Effector memory CD8-positive, alpha-beta T cell (primary cell): ENCODE measurements at regions not wholly inside any gene's neighbourhood (a gene's known extent, or its start where the extent isn't known, plus 50 kb on each side); places are given as distances from the start of the nearest gene placed in this dataset.

ENCODE experiments used
- ATAC-seq: fragments of 150-1000 bp; cut with Tn5 transposase; replicated peaks from 2 replicates; pipeline ENCODE4 v1.10.0; 2021; ENCODE audit warnings: mild to moderate bottlenecking, moderate library complexity
- DNase-seq, 3 experiments: peaks; one replicate each; pipeline ENCODE4 v3.0.0; 2021
- H3K27ac Mint-ChIP-seq, 2 donors: one replicate each; pipeline ENCODE4 v1.8.0; 2022; ENCODE audit warnings: mild to moderate bottlenecking in 2 of 2, mixed read lengths in 2 of 2, moderate library complexity in 2 of 2
- H3K27me3 Mint-ChIP-seq, 2 donors: one replicate each; pipeline ENCODE4 v1.8.0; 2022; ENCODE audit warnings: mixed read lengths in 2 of 2
- H3K36me3 Mint-ChIP-seq: one replicate; pipeline ENCODE4 v1.8.0; 2022; ENCODE audit warnings: mild to moderate bottlenecking, moderate library complexity, mixed read lengths; ENCODE audit not compliant: insufficient read depth
- H3K4me1 Mint-ChIP-seq, 2 donors: one replicate each; pipeline ENCODE4 v1.8.0; 2022; ENCODE audit warnings: low read depth in 2 of 2, mixed read lengths in 2 of 2
- H3K4me3 Mint-ChIP-seq, 2 donors: one replicate each; pipeline ENCODE4 v1.8.0; 2022; ENCODE audit warnings: mild to moderate bottlenecking in 2 of 2, mixed read lengths in 2 of 2, moderate library complexity in 2 of 2
- H3K9me3 Mint-ChIP-seq, 2 donors: one replicate each; pipeline ENCODE4 v1.8.0; 2022; ENCODE audit warnings: mixed read lengths in 2 of 2

- DNase-seq (no peak), ATAC-seq (no peak)
- H3K4me1 Mint-ChIP-seq = no peaks in the 10 kb centered on the region
- no peaks in the 10 kb centered on the region for H3K9me3 Mint-ChIP-seq
- H3K27ac Mint-ChIP-seq = no peak overlapping the region
- no peak overlapping the region for H3K4me3 Mint-ChIP-seq
- no peaks in the 10 kb centered on the region for H3K36me3 Mint-ChIP-seq
- H3K27me3 Mint-ChIP-seq = peaks cover 0 to 5% of the 10 kb centered on the region in 2 donors
Measured at GRCh38 chr12:116352315-116352835, 74.9 kb upstream of the MED13L start.

- H3K9me3 Mint-ChIP-seq = no peaks in the 10 kb centered on the region
Measured at GRCh38 chr12:116353958-116354357, 76.5 kb upstream of the MED13L start.

GRCh38 chr12:116354534-116354933 is 77.0 kb upstream of the MED13L start:
- peaks cover 0 to 5% of the 10 kb centered on the region in 2 donors for H3K27me3 Mint-ChIP-seq
- DNase-seq (no peak), ATAC-seq (no peak)
- no peak overlapping the region for H3K4me3 Mint-ChIP-seq
- no peaks in the 10 kb centered on the region for H3K9me3 Mint-ChIP-seq
- no peak overlapping the region for H3K27ac Mint-ChIP-seq
- H3K4me1 Mint-ChIP-seq = peaks cover 6 to 11% of the 10 kb centered on the region in 2 donors
- peaks cover 8% of the 10 kb centered on the region for H3K36me3 Mint-ChIP-seq

More at GRCh38 chr12:116353958-116354357, 76.5 kb upstream of the MED13L start:
- DNase-seq (no peak), ATAC-seq (no peak)
- peaks cover 4% of the 10 kb centered on the region for H3K36me3 Mint-ChIP-seq
- H3K4me3 Mint-ChIP-seq = no peak overlapping the region
- peaks cover 6 to 7% of the 10 kb centered on the region in 2 donors for H3K4me1 Mint-ChIP-seq
- peaks cover 0 to 5% of the 10 kb centered on the region in 2 donors for H3K27me3 Mint-ChIP-seq
- H3K27ac Mint-ChIP-seq = no peak overlapping the region

GRCh38 chr12:116354950-116355783 is 77.7 kb upstream of the MED13L start:
- no peak overlapping the region for H3K4me3 Mint-ChIP-seq
- peaks cover 8% of the 10 kb centered on the region for H3K36me3 Mint-ChIP-seq
- no peak for DNase-seq
- no peak overlapping the region for H3K27ac Mint-ChIP-seq
- no peaks in the 10 kb centered on the region for H3K9me3 Mint-ChIP-seq
- H3K4me1 Mint-ChIP-seq = peaks cover 10 to 16% of the 10 kb centered on the region in 2 donors
- ATAC-seq = no peak
- H3K27me3 Mint-ChIP-seq = peaks cover 0 to 3% of the 10 kb centered on the region in 2 donors

- peak; percentile 16 for ATAC-seq
- Mint-ChIP-seq H3K27me3 (no peaks in the 10 kb centered on the region), H3K27ac (peak overlapping the region; percentile 71 to 82), H3K9me3 (no peaks in the 10 kb centered on the region), H3K4me1 (peaks cover 18 to 23% of the 10 kb centered on the region in 2 donors), H3K4me3 (peak overlapping the region; percentile 70 to 77), H3K36me3 (peaks cover 12% of the 10 kb centered on the region)
- DNase-seq = no peak
Measured at GRCh38 chr12:116358536-116358892, 81.0 kb upstream of the MED13L start.

- Mint-ChIP-seq H3K4me1 (peaks cover 18 to 23% of the 10 kb centered on the region in 2 donors), H3K36me3 (peaks cover 12% of the 10 kb centered on the region), H3K9me3 (no peaks in the 10 kb centered on the region), H3K4me3 (peak overlapping the region; percentile 70 to 77), H3K27me3 (no peaks in the 10 kb centered on the region), H3K27ac (peak overlapping the region; percentile 71 to 82)
- DNase-seq (peak; percentile 66 to 68 (median 68)), ATAC-seq (peak; percentile 94)
Measured at GRCh38 chr12:116358893-116359761, 81.6 kb upstream of the MED13L start.

- no peaks in the 10 kb centered on the region for H3K9me3 Mint-ChIP-seq
- DNase-seq = no peak
- peak overlapping the region; percentile 1 to 47 for H3K27ac Mint-ChIP-seq
- no peak for ATAC-seq
- H3K36me3 Mint-ChIP-seq = peaks cover 12% of the 10 kb centered on the region
- peaks cover 18 to 23% of the 10 kb centered on the region in 2 donors for H3K4me1 Mint-ChIP-seq
- peak overlapping the region; percentile 76 to 77 for H3K4me3 Mint-ChIP-seq
- no peaks in the 10 kb centered on the region for H3K27me3 Mint-ChIP-seq
Measured at GRCh38 chr12:116360579-116361413, 83.3 kb upstream of the MED13L start.

GRCh38 chr12:116361414-116362223 is 84.1 kb upstream of the MED13L start:
- Mint-ChIP-seq H3K4me3 (no peak overlapping the region), H3K9me3 (no peaks in the 10 kb centered on the region), H3K27me3 (peaks cover 0 to 6% of the 10 kb centered on the region in 2 donors), H3K4me1 (peaks cover 18 to 23% of the 10 kb centered on the region in 2 donors), H3K27ac (peak overlapping the region in 1 of 2 donors; percentile 1), H3K36me3 (peaks cover 12% of the 10 kb centered on the region)
- ATAC-seq (no peak), DNase-seq (no peak)

GRCh38 chr12:116365114-116365513 is 87.6 kb upstream of the MED13L start:
- no peaks in the 10 kb centered on the region for H3K9me3 Mint-ChIP-seq
- no peak for ATAC-seq

GRCh38 chr12:116365606-116366455 is 88.3 kb upstream of the MED13L start:
- Mint-ChIP-seq H3K4me3 (no peak overlapping the region), H3K36me3 (no peaks in the 10 kb centered on the region), H3K4me1 (peaks cover 2 to 3% of the 10 kb centered on the region in 2 donors), H3K27ac (no peak overlapping the region), H3K9me3 (no peaks in the 10 kb centered on the region), H3K27me3 (peaks cover 10 to 23% of the 10 kb centered on the region in 2 donors)
- ATAC-seq = no peak
- no peak for DNase-seq

More at GRCh38 chr12:116365114-116365513, 87.6 kb upstream of the MED13L start:
- Mint-ChIP-seq H3K4me1 (peaks cover 8% of the 10 kb centered on the region in 2 donors), H3K27ac (no peak overlapping the region), H3K4me3 (no peak overlapping the region), H3K36me3 (peaks cover 4% of the 10 kb centered on the region), H3K27me3 (peaks cover 10 to 23% of the 10 kb centered on the region in 2 donors)
- DNase-seq = no peak

- DNase-seq = no peak
- no peaks in the 10 kb centered on the region for H3K4me1 Mint-ChIP-seq
- H3K27ac Mint-ChIP-seq = no peak overlapping the region
- no peak for ATAC-seq
- no peaks in the 10 kb centered on the region for H3K9me3 Mint-ChIP-seq
- H3K27me3 Mint-ChIP-seq = peaks cover 10 to 23% of the 10 kb centered on the region in 2 donors
- H3K36me3 Mint-ChIP-seq = no peaks in the 10 kb centered on the region
- H3K4me3 Mint-ChIP-seq = no peak overlapping the region
Measured at GRCh38 chr12:116366456-116366776, 88.9 kb upstream of the MED13L start.
